ENCODE measurements at regions not wholly inside any gene's neighbourhood (a gene's known extent, or its start where the extent isn't known, plus 50 kb on each side); places are given as distances from the start of the nearest gene placed in this dataset.
"Not testable (repeated sequence)": the region's sequence is repeated elsewhere in the genome, so short reads cannot be mapped to it uniquely, and the experiment has no call there.

DNA sequence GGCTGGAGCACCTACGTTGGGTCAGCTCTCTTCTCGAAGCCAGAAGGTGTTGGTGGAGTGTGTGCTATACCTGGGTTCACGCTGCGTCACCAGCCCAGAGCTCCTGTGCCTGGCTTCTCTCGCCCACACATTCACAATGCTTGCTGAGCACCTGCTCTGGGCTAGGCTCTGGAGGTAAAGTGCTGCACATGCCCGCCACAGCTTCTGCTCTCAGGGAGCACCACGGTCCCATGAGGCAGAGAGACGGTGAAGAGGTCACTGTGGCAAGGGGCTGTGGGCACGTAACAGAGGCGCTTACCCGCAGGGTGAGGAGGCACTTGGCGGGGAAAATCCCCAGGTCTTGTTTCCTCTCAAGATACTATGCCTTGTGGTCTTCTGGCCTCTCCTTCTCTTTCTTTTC lies 174.2 kb downstream of the TEX29 start:
- Histone ChIP-seq H3K4me3 (no peak overlapping the region), H3K4me1 (no peaks in the 10 kb centered on the region), H3K27me3 (no peaks in the 10 kb centered on the region), H3K9me3 (peaks cover 0 to 6% (median 2%) of the 10 kb centered on the region in 4 donors), H3K27ac (replicated peaks in 1 of 4) (no peak overlapping the region), H3K36me3 (no peaks in the 10 kb centered on the region)
- 92% methylated on average over 9 of the region's 12 CpGs for WGBS
- TF ChIP-seq EP300 (IDR thresholded peaks at IDR 0.05) = no peak
- TF ChIP-seq, protein P1, sequence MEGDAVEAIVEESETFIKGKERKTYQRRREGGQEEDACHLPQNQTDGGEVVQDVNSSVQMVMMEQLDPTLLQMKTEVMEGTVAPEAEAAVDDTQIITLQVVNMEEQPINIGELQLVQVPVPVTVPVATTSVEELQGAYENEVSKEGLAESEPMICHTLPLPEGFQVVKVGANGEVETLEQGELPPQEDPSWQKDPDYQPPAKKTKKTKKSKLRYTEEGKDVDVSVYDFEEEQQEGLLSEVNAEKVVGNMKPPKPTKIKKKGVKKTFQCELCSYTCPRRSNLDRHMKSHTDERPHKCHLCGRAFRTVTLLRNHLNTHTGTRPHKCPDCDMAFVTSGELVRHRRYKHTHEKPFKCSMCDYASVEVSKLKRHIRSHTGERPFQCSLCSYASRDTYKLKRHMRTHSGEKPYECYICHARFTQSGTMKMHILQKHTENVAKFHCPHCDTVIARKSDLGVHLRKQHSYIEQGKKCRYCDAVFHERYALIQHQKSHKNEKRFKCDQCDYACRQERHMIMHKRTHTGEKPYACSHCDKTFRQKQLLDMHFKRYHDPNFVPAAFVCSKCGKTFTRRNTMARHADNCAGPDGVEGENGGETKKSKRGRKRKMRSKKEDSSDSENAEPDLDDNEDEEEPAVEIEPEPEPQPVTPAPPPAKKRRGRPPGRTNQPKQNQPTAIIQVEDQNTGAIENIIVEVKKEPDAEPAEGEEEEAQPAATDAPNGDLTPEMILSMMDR (IDR thresholded peaks at IDR 0.05) = no peak
- no peak for TF ChIP-seq POLR2A (IDR thresholded peaks at IDR 0.05; ENCODE audit: low read depth)
- no peak for TF ChIP-seq POLR2AphosphoS5 (IDR thresholded peaks at IDR 0.05)
- no peak for DNase-seq (ENCODE audit: extremely low spot score)
- intact Hi-C loops (cut with DNase I) = no loop called here

DNA sequence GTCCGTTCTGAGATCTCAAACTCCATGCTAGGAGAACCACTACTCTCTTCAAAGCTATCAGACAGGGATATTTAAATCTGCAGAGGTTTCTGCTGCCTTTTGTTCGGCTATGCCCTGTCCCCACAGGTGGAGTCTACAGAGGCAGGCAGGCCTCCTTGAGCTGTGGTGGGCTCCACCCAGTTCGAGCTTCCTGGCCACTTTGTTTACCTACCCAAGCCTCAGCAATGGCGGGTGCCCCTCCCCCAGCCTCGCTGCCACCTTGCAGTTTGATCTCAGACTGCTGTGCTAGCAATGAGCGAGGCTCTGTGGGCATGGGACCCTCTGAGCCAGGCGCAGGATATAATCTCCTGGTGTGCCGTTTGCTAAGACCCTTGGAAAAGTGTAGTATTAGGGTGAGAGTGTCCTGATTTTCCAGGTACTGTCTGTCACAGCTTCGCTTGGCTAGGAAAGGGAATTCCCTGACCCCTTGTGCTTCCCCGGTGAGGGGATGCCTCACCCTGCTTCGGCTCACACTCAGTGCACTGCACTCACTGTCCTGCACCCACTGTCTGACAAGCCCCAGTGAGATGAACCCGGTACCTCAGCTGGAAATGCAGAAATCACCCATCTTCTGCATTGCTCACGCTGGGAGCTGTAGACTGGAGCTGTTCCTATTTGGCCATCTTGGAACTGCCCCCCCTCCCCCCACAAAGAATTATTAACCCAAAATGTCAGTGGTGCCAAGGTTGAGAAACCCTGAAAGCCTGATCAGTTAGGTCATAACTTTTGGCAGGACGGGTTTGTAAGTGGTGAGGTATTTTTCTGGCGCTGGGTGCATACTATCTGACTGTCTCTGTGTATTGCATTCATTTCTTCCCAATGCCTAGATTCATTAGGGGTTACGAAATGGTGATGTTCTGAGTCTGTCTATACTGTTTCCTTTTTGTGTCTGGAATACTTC lies 181.4 kb downstream of the TEX29 start:
- H3K4me3 ChIP-seq; H3K36me3 ChIP-seq; intact Hi-C loops (cut with DNase I); DNase-seq (ENCODE audit: extremely low spot score); H3K4me1 ChIP-seq; H3K27ac ChIP-seq (replicated peaks in 1 of 4): not testable (repeated sequence)
- WGBS = 95% methylated on average over 13 of the region's 16 CpGs
- Histone ChIP-seq H3K9me3 (peaks cover 0 to 12% (median 3%) of the 10 kb centered on the region in 4 donors), H3K27me3 (peaks cover 0 to 44% (median 0%) of the 10 kb centered on the region in 4 donors)

DNA sequence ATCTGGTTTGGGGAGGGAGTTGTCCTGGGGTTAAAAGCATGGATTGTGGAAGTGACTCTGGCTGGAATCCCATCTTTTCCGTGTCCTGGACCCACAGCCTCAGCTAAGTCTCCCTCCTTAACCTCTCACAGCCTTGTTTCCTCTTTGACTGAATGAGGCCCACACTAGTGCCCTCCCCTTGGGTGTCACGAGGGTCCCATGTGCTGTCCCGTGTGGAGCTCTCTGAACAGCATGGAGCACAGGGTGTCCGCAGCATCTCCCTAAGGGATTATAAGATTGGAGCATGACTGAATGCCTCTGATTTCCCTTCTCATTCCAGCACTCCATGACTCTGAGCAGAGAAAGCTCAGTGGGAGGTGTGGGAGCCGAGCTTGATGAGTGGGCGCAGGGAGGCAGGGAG lies 182.5 kb downstream of the TEX29 start:
- Histone ChIP-seq H3K27me3 (peaks cover 0 to 49% (median 0%) of the 10 kb centered on the region in 4 donors), H3K9me3 (peaks cover 0 to 12% (median 3%) of the 10 kb centered on the region in 4 donors), H3K4me3 (no peak overlapping the region), H3K4me1 (no peaks in the 10 kb centered on the region), H3K27ac (replicated peaks in 1 of 4) (no peak overlapping the region), H3K36me3 (no peaks in the 10 kb centered on the region)
- DNase-seq (ENCODE audit: extremely low spot score) = no peak
- intact Hi-C loops (cut with DNase I) = no loop called here
- WGBS = 68% methylated on average over 6 of the region's 6 CpGs
- TF ChIP-seq POLR2AphosphoS5 (IDR thresholded peaks at IDR 0.05) (no peak), POLR2A (IDR thresholded peaks at IDR 0.05; ENCODE audit: low read depth) (no peak), EP300 (IDR thresholded peaks at IDR 0.05) (no peak)
- TF ChIP-seq, protein P1 (IDR thresholded peaks at IDR 0.05) = no peak

DNA sequence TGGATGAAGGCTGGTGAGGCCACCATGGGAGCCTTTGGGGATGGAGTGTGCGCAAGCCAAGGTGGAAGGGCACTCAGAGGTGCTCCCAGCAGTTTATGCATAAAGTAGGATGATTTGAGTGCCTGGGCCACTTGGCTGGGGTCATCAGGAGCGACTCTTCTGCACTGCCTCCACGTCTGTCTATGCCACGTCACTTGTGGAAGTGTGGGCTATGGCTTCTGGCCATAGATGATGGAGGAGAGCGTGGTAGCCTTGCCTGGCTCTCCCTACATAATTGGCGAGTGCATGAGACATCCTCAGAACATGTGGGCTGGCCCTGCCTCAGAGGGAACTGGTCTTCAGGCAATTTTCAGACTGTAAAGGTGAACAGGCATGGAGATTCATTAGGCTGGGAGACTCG lies 182.9 kb downstream of the TEX29 start:
- no peak for TF ChIP-seq POLR2AphosphoS5 (IDR thresholded peaks at IDR 0.05)
- no peak for TF ChIP-seq EP300 (IDR thresholded peaks at IDR 0.05)
- TF ChIP-seq, protein P1 (IDR thresholded peaks at IDR 0.05) = no peak
- TF ChIP-seq POLR2A (IDR thresholded peaks at IDR 0.05; ENCODE audit: low read depth) = no peak
- no peak for DNase-seq (ENCODE audit: extremely low spot score)
- no peak overlapping the region for H3K4me3 ChIP-seq
- H3K36me3 ChIP-seq = no peaks in the 10 kb centered on the region
- no peak overlapping the region for H3K27ac ChIP-seq (replicated peaks in 1 of 4)
- peaks cover 0 to 53% (median 0%) of the 10 kb centered on the region in 4 donors for H3K27me3 ChIP-seq
- H3K9me3 ChIP-seq = peaks cover 0 to 12% (median 3%) of the 10 kb centered on the region in 4 donors
- 70% methylated on average over 7 of the region's 7 CpGs for WGBS
- no peaks in the 10 kb centered on the region for H3K4me1 ChIP-seq
- intact Hi-C loops (cut with DNase I) = no loop called here

DNA sequence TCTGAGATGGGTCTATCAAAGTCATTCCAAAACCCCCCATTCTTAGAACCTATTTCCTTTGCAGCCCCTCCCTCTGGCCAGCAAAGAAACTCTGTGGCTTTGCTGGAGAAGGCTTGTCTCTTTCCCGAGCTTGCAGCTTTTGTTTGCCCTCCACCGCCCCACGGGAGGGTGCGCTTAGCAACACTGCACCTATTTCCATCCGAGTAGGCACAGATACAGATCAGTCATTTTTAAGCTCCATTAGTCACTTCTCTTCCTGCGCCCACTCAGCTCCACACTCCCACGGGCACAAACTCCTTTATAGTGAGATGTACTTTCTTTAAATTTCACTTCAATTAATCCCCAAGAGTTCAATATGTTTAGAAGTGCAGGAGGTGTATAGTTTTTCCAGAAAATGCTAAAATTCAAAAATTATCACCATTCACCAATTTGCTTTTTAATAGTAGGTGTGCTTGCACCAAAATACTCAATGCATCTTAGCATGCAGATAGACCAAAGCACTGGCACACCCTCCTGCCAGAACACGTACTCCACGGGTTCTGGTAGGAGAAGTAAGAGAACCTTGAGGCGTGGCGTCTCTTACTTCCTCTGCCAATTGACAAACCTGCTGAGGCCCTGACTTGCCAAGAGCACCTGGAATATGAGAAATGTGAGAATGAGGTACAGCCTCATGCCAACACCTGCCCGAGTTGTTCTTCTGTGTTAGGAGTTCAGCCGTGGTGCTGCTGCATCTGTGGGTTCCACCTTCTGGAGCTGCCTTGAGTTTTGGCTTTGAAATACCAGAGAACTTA lies 183.7 kb downstream of the TEX29 start:
- Histone ChIP-seq H3K9me3 (peaks cover 0 to 12% (median 3%) of the 10 kb centered on the region in 4 donors), H3K4me3 (no peak overlapping the region), H3K4me1 (no peaks in the 10 kb centered on the region), H3K27me3 (peaks cover 0 to 60% (median 0%) of the 10 kb centered on the region in 4 donors), H3K27ac (replicated peaks in 1 of 4) (no peak overlapping the region), H3K36me3 (no peaks in the 10 kb centered on the region)
- no peak for DNase-seq (ENCODE audit: extremely low spot score)
- TF ChIP-seq POLR2A (IDR thresholded peaks at IDR 0.05; ENCODE audit: low read depth) (no peak), EP300 (IDR thresholded peaks at IDR 0.05) (no peak), POLR2AphosphoS5 (IDR thresholded peaks at IDR 0.05) (no peak)
- TF ChIP-seq, protein P1 (IDR thresholded peaks at IDR 0.05) = no peak
- intact Hi-C loops (cut with DNase I) = no loop called here
- 85% methylated on average over 13 of the region's 13 CpGs for WGBS

Data from esophagus muscularis mucosa (tissue), 4 donors.